Small intestine (tissue), 7 donors: ENCODE measurements at regions not wholly inside any gene's neighbourhood (a gene's known extent, or its start where the extent isn't known, plus 50 kb on each side); places are given as distances from the start of the nearest gene placed in this dataset.
A peak's percentile ranks its signal among the peaks of the same experiment; 100 is the strongest.
"Not testable (repeated sequence)": the region's sequence is repeated elsewhere in the genome, so short reads cannot be mapped to it uniquely, and the experiment has no call there.

ENCODE experiments used
- DNase-seq, 2 donors: peaks; one replicate each; pipeline versions ENCODE4 v3.0.0 to v3.0.0-alpha.2; 2013
- FAIRE-seq: peaks from 2 replicates; lab custom pipeline; 2012; peaks lifted over from hg19 to GRCh38; lab: Jason Lieb, UNC
- H3K27ac ChIP-seq, 3 donors: one replicate each; pipeline ENCODE4 v1.5.1; 2013; ENCODE audit warnings: low read length in 2 of 3, mild to moderate bottlenecking in 2 of 3, control low read depth in 1 of 3, inconsistent platforms in 1 of 3, low read depth in 1 of 3, moderate library complexity in 1 of 3
- H3K27me3 ChIP-seq, 3 donors: one replicate each; pipeline ENCODE4 v1.6.1; 2013; ENCODE audit warnings: low read length in 3 of 3, inconsistent platforms in 1 of 3; ENCODE audit not compliant: control insufficient read depth in 3 of 3, insufficient read depth in 3 of 3
- H3K36me3 ChIP-seq, 3 donors: one replicate each; pipeline ENCODE4 v1.6.1; 2013; ENCODE audit warnings: low read length in 3 of 3, inconsistent platforms in 1 of 3, low read depth in 1 of 3, mild to moderate bottlenecking in 1 of 3, moderate library complexity in 1 of 3; ENCODE audit not compliant: control insufficient read depth in 3 of 3, insufficient read depth in 2 of 3
- H3K4me1 ChIP-seq, 3 donors: one replicate each; pipeline ENCODE4 v1.6.1; 2013; ENCODE audit warnings: low read length in 2 of 3, inconsistent platforms in 1 of 3, low read depth in 1 of 3, mild to moderate bottlenecking in 1 of 3, moderate library complexity in 1 of 3; ENCODE audit not compliant: control insufficient read depth in 3 of 3, insufficient read depth in 2 of 3
- H3K4me3 ChIP-seq, 3 donors: one replicate each; pipeline ENCODE4 v1.5.1; 2013; ENCODE audit warnings: low read length in 3 of 3, control low read depth in 1 of 3, inconsistent platforms in 1 of 3, low read depth in 1 of 3, mild to moderate bottlenecking in 1 of 3, moderate library complexity in 1 of 3
- H3K9me3 ChIP-seq, 2 donors: one replicate each; pipeline ENCODE4 v1.6.1; 2013; ENCODE audit warnings: low read depth in 1 of 2, low read length in 1 of 2; ENCODE audit not compliant: control insufficient read depth in 2 of 2, insufficient read depth in 1 of 2
- WGBS, 3 donors: extraction: QIAGEN DNeasy Blood & Tissue Kit; methylation state at CpG; one replicate each; pipeline ENCODE4 v1.1.7; 2013; 5-methylcytosine and 5-hydroxymethylcytosine counted together
- donor health status: healthy with polysubstance abuse.
- donor health status: control.
- donor health status: control.
- donor health status: Bipolar disorder and iron deficiency.
- donor health status: healthy.

GRCh38 chr2:8598295-8599165 is 83.3 kb upstream of the ID2 start:
- Histone ChIP-seq H3K4me3 (no peak overlapping the region), H3K27me3 (no peaks in the 10 kb centered on the region), H3K9me3 (no peaks in the 10 kb centered on the region), H3K4me1 (peaks cover 0 to 45% (median 9%) of the 10 kb centered on the region in 3 donors), H3K36me3 (no peaks in the 10 kb centered on the region), H3K27ac (peak overlapping the region in 1 of 3 donors; percentile 85)
- FAIRE-seq (no peak), DNase-seq (peak; percentile 74 to 88)
- 69 to 80% (median 69%) methylated on average over 13 of the region's 13 CpGs for whole genome bisulfite sequencing, 3 donors

GRCh38 chr2:8599421-8600242 is 82.2 kb upstream of the ID2 start:
- no peaks in the 10 kb centered on the region for H3K27me3 ChIP-seq
- no peaks in the 10 kb centered on the region for H3K36me3 ChIP-seq
- no peaks in the 10 kb centered on the region for H3K9me3 ChIP-seq
- H3K4me1 ChIP-seq, result peaks cover 0 to 40% (median 9%) of the 10 kb centered on the region in 3 donors
- WGBS, 3 donors, result 66 to 80% (median 74%) methylated on average over 22 to 24 of the region's 24 CpGs
- no peak overlapping the region for H3K4me3 ChIP-seq
- peak overlapping the region in 1 of 3 donors; percentile 90 for H3K27ac ChIP-seq
- DNase-seq, result peak; percentile 38 to 89
- FAIRE-seq, result no peak

- H3K36me3 ChIP-seq, result no peaks in the 10 kb centered on the region
- FAIRE-seq, result no peak
- H3K4me3 ChIP-seq, result no peak overlapping the region
- DNase-seq, result no peak
- no peaks in the 10 kb centered on the region for H3K9me3 ChIP-seq
- H3K27ac ChIP-seq, result peak overlapping the region in 1 of 3 donors; percentile 90
- 93 to 95% (median 94%) methylated on average over 14 of the region's 14 CpGs for WGBS, 3 donors
- H3K27me3 ChIP-seq, result no peaks in the 10 kb centered on the region
- peaks cover 0 to 40% (median 9%) of the 10 kb centered on the region in 3 donors for H3K4me1 ChIP-seq
These were observed 81.4 kb upstream of the ID2 start for GRCh38 chr2:8600456-8600855.

- Histone ChIP-seq H3K4me3 (no peak overlapping the region), H3K36me3 (peaks cover 0 to 3% (median 0%) of the 10 kb centered on the region in 3 donors), H3K27ac (peak overlapping the region in 1 of 3 donors; percentile 25), H3K9me3 (no peaks in the 10 kb centered on the region), H3K27me3 (no peaks in the 10 kb centered on the region), H3K4me1 (peaks cover 0 to 35% (median 9%) of the 10 kb centered on the region in 3 donors)
- DNase-seq (peak in 1 of 2 donors; percentile 34), FAIRE-seq (no peak)
- WGBS, 3 donors, result 77 to 88% (median 84%) methylated on average over 3 of the region's 3 CpGs
These were observed 79.0 kb upstream of the ID2 start for GRCh38 chr2:8602809-8603208.

DNA sequence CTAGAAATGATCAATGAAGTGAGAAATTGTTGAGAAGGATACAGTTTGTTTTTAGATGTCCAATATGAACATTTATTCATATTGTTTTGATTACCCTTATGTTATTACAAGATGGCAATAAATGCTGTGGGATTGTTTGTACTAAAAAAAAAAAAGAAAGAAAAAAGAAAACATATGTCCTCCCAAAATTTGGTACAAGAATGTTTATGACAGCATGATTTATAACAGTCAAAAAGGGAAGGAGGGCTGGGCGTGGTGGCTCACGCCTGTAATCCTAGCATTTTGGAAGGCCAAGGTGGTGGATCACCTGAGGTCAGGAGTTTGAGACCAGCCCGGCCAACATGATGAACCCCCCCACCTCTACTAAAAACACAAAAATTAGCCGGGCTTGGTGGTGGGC is 78.5 kb upstream of the ID2 start:
- H3K27ac ChIP-seq, H3K9me3 ChIP-seq, H3K4me3 ChIP-seq, FAIRE-seq, DNase-seq, H3K36me3 ChIP-seq, H3K27me3 ChIP-seq: not testable (repeated sequence)
- peaks cover 0 to 30% (median 9%) of the 10 kb centered on the region in 3 donors for H3K4me1 ChIP-seq
- WGBS, 3 donors, result 95 to 96% (median 95%) methylated on average over 4 of the region's 4 CpGs

- DNase-seq (no peak), FAIRE-seq (no peak)
- H3K27ac ChIP-seq, result no peak overlapping the region
These were observed 77.6 kb upstream of the ID2 start for GRCh38 chr2:8604262-8604661.

DNA sequence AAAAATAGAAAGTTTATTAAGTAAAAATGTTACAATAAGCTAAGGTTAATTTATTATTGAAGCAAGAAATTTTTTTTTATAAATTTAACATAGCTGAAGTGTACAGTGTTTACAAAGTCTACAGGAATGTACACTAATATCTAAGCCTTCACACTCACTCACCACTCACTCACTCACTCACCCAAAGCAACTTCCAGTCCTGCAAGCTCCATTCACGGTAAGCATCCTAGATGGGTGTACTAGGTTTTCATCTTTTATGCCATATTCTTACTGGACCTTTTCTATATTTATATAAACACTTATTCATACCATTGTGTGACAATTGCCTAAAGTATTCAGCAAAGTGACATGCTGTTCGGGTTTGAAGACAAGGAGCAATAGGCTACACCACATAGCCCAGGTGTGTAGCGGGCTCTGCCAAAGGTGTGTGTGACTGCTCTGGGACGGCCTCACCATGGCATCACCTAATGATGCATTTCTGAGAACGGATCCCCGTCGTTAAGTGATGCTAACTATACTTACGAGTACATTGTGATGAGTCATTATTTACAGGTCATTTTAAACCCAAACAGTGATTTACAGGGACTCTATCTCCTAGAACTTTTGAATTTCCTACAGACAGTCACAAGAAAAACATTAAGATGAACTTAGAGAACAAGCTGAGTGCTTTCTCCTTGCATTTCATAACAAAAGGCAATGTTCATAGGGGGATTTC is 76.3 kb upstream of the ID2 start:
- DNase-seq, result no peak
- WGBS, 3 donors, result 65 to 79% (median 76%) methylated on average over 8 of the region's 8 CpGs

More at GRCh38 chr2:8604262-8604661, 77.6 kb upstream of the ID2 start:
- H3K9me3 ChIP-seq, result no peaks in the 10 kb centered on the region
- peaks cover 0 to 3% (median 0%) of the 10 kb centered on the region in 3 donors for H3K36me3 ChIP-seq
- H3K27me3 ChIP-seq, result no peaks in the 10 kb centered on the region
- 75 to 86% (median 77%) methylated on average over 2 of the region's 2 CpGs for WGBS, 3 donors
- H3K4me1 ChIP-seq, result peaks cover 0 to 31% (median 8%) of the 10 kb centered on the region in 3 donors
- H3K4me3 ChIP-seq, result no peak overlapping the region

More for the DNA sequence above, 76.3 kb upstream of the ID2 start:
- no peak for FAIRE-seq
- peaks cover 0 to 29% (median 0%) of the 10 kb centered on the region in 3 donors for H3K4me1 ChIP-seq
- peaks cover 0 to 1% of the 10 kb centered on the region in 2 donors for H3K9me3 ChIP-seq
- no peaks in the 10 kb centered on the region for H3K27me3 ChIP-seq
- H3K27ac ChIP-seq, result no peak overlapping the region
- H3K4me3 ChIP-seq, result no peak overlapping the region
- peaks cover 0 to 3% (median 0%) of the 10 kb centered on the region in 3 donors for H3K36me3 ChIP-seq
